ENCODE measurements at regions not wholly inside any gene's neighbourhood (a gene's known extent, or its start where the extent isn't known, plus 50 kb on each side); places are given as distances from the start of the nearest gene placed in this dataset.
"Not testable (repeated sequence)": the region's sequence is repeated elsewhere in the genome, so short reads cannot be mapped to it uniquely, and the experiment has no call there.

DNA sequence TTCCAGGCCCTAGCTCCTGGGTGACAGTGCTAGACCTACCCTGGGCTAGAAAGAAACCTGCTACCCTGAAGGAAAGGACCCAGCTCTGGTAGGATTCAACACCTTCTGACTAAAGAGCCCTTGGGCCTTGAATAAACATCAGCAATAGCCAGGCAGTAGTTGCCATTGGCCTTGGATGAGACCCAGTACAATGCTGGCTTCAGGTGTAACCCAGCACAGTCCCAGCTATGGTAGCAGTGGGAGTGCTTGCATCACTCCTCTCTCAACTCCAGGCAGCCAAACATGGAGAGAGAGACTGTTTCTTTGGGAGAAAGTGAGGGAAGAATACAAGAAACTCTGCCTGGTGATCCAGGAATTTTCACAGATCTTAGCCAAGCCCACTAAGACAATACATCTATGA is 73.5 kb upstream of the CXorf66 start:
- no peak for DNase-seq (ENCODE audit: low spot score)
- TF ChIP-seq, protein P1, sequence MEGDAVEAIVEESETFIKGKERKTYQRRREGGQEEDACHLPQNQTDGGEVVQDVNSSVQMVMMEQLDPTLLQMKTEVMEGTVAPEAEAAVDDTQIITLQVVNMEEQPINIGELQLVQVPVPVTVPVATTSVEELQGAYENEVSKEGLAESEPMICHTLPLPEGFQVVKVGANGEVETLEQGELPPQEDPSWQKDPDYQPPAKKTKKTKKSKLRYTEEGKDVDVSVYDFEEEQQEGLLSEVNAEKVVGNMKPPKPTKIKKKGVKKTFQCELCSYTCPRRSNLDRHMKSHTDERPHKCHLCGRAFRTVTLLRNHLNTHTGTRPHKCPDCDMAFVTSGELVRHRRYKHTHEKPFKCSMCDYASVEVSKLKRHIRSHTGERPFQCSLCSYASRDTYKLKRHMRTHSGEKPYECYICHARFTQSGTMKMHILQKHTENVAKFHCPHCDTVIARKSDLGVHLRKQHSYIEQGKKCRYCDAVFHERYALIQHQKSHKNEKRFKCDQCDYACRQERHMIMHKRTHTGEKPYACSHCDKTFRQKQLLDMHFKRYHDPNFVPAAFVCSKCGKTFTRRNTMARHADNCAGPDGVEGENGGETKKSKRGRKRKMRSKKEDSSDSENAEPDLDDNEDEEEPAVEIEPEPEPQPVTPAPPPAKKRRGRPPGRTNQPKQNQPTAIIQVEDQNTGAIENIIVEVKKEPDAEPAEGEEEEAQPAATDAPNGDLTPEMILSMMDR (IDR thresholded peaks at IDR 0.05; ENCODE audit: extremely low read depth, insufficient read depth, missing control alignments) = no peak
- in situ Hi-C loops (cut with MboI; ENCODE audit: low pct_unique_long_range_greater_than_20kb, low sequenced_read_pairs, unreplicated experiment) = no loop called here

DNA sequence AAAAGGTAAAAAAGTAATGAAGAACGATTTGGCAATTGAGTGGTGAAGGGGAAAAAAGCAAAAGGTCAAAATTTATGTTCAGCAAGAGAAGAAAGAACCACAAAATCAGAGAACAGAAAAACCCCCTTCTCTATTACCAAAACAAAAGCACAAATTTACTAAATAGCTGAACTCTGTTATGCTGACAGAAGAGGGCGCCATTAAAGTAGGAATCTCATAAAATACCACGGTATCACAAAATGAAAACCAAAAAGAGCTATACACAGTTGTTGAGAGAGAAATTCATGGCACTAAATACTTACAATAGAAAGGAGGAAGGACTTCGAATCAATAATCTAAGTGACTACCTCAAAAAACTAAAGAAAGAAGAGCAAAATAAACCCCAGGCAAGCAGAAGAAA is 69.6 kb upstream of the CXorf66 start:
- DNase-seq (ENCODE audit: low spot score) = peak; percentile 27
- TF ChIP-seq, protein P1 (IDR thresholded peaks at IDR 0.05; ENCODE audit: extremely low read depth, insufficient read depth, missing control alignments) = peak; percentile 22
- in situ Hi-C loops (cut with MboI; ENCODE audit: low pct_unique_long_range_greater_than_20kb, low sequenced_read_pairs, unreplicated experiment) = no loop called here

DNA sequence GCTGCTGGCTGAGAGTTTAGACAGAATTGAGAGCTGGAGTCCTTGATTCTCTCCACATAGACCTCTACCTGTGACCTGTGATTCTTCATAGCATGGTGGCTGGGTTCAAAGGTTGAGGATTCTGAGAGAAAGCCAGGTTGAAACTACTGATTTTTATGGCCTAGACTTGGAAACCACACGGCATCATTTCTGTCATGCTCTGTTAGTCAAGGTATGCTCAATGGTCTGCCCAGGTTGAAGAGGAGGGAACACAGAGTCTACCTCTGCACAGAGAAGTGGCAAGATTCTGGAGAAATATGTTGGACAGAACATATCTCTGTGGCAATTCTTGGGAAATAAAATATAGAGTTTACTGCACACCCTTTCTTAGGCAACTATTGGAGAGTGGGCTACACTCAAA is 57.2 kb upstream of the CXorf66 start:
- no peak for DNase-seq (ENCODE audit: low spot score)
- in situ Hi-C loops (cut with MboI; ENCODE audit: low pct_unique_long_range_greater_than_20kb, low sequenced_read_pairs, unreplicated experiment) = no loop called here
- TF ChIP-seq, protein P1 (IDR thresholded peaks at IDR 0.05; ENCODE audit: extremely low read depth, insufficient read depth, missing control alignments) = no peak

GRCh38 chrX:140019134-140019533 is 53.8 kb upstream of the CXorf66 start:
- DNase-seq (ENCODE audit: low spot score); in situ Hi-C loops (cut with MboI; ENCODE audit: low pct_unique_long_range_greater_than_20kb, low sequenced_read_pairs, unreplicated experiment): not testable (repeated sequence)

Measured in GM13977 (cell line).